GM19324 (cell line): ENCODE measurements at regions not wholly inside any gene's neighbourhood (a gene's known extent, or its start where the extent isn't known, plus 50 kb on each side); places are given as distances from the start of the nearest gene placed in this dataset.
"Not testable (repeated sequence)": the region's sequence is repeated elsewhere in the genome, so short reads cannot be mapped to it uniquely, and the experiment has no call there.

ENCODE experiments used
- ATAC-seq: cut with Tn5 transposase; IDR thresholded peaks from one replicate; pipeline ENCODE4 v1.9.1; 2021; ENCODE audit warnings: mild to moderate bottlenecking, moderate library complexity; ENCODE audit not compliant: unreplicated experiment, low FRiP score

GRCh38 chr3:104903064-104903463 lies 463.6 kb upstream of the ALCAM start:
- ATAC-seq, result no peak

GRCh38 chr3:104906001-104906639 lies 460.6 kb upstream of the ALCAM start:
- ATAC-seq, result no peak

- ATAC-seq, result no peak
These were observed 459.2 kb upstream of the ALCAM start for GRCh38 chr3:104907507-104907906.

GRCh38 chr3:104908761-104909160 lies 457.9 kb upstream of the ALCAM start:
- ATAC-seq, result no peak

GRCh38 chr3:104909198-104909597 lies 457.5 kb upstream of the ALCAM start:
- ATAC-seq, result no peak

GRCh38 chr3:104909721-104910120 lies 457.0 kb upstream of the ALCAM start:
- ATAC-seq, result no peak

- ATAC-seq, result no peak
These were observed 455.3 kb upstream of the ALCAM start for GRCh38 chr3:104911376-104911775.

GRCh38 chr3:104916971-104917370 lies 449.7 kb upstream of the ALCAM start:
- no peak for ATAC-seq

GRCh38 chr3:104920512-104920911 lies 446.2 kb upstream of the ALCAM start:
- no peak for ATAC-seq

GRCh38 chr3:104933972-104934371 lies 432.7 kb upstream of the ALCAM start:
- no peak for ATAC-seq

GRCh38 chr3:104935613-104936012 lies 431.1 kb upstream of the ALCAM start:
- no peak for ATAC-seq

- ATAC-seq, result no peak
These were observed 427.5 kb upstream of the ALCAM start for GRCh38 chr3:104939196-104939595.

GRCh38 chr3:104941785-104942184 lies 424.9 kb upstream of the ALCAM start:
- no peak for ATAC-seq

- no peak for ATAC-seq
These were observed 422.7 kb upstream of the ALCAM start for GRCh38 chr3:104943974-104944373.

GRCh38 chr3:104947943-104948342 lies 418.8 kb upstream of the ALCAM start:
- no peak for ATAC-seq

- ATAC-seq, result not testable (repeated sequence)
These were observed 416.9 kb upstream of the ALCAM start for GRCh38 chr3:104949810-104950209.

GRCh38 chr3:104951426-104951825 lies 415.3 kb upstream of the ALCAM start:
- no peak for ATAC-seq

- no peak for ATAC-seq
These were observed 414.4 kb upstream of the ALCAM start for GRCh38 chr3:104952146-104952972.

GRCh38 chr3:104956620-104957345 lies 409.9 kb upstream of the ALCAM start:
- ATAC-seq, result no peak

- no peak for ATAC-seq
These were observed 406.1 kb upstream of the ALCAM start for GRCh38 chr3:104960579-104960978.

- ATAC-seq, result no peak
These were observed 404.9 kb upstream of the ALCAM start for GRCh38 chr3:104961851-104962250.
